IMR-90 (cell line): ENCODE measurements at regions not wholly inside any gene's neighbourhood (a gene's known extent, or its start where the extent isn't known, plus 50 kb on each side); places are given as distances from the start of the nearest gene placed in this dataset.
A peak's percentile ranks its signal among the peaks of the same experiment; 100 is the strongest.

Experiments
- ATAC-seq: fragments of 200-7000 bp; cut with Tn5 transposase; 2 replicates; pipeline ENCODE4 v1.9.1; 2020; ENCODE audit warnings: low read depth, mild to moderate bottlenecking, moderate library complexity
- BruUV-seq: library from RNA; stranded (reverse); fragments of 400-500 nt; replicated peaks from 2 replicates; lab custom pipeline; 2021; lab: Mats Ljungman, UMichigan
- CTCF ChIA-PET: fragments of 300-600 bp; formaldehyde crosslinking; extraction: SDS; loops from one replicate; lab custom pipeline; 2021; ENCODE audit warnings: antibody characterized with exemption; lab: Yijun Ruan, JAX
- POLR2A ChIA-PET: fragments of 300-600 bp; sonication (Branson Sonifier 250); formaldehyde crosslinking; loops from one replicate; lab custom pipeline; 2022; ENCODE audit warnings: antibody characterized with exemption; ENCODE audit not compliant: unreplicated experiment; lab: Charles Lee
- DNase-seq: peaks from one replicate; pipeline ENCODE4 v3.0.0; 2013
- H2AFZ ChIP-seq: replicated peaks from 2 replicates; pipeline ENCODE3; 2013; ENCODE audit warnings: low read length, mild to moderate bottlenecking; ENCODE audit not compliant: poor library complexity
- H2AK5ac ChIP-seq: 2 replicates; pipeline ENCODE4 v1.6.1; 2013; ENCODE audit warnings: low read depth, low read length, inconsistent platforms
- H2AK9ac ChIP-seq: replicated peaks from 2 replicates; pipeline ENCODE3; 2013; ENCODE audit warnings: mild to moderate bottlenecking, low read depth, low read length, moderate library complexity; ENCODE audit not compliant: poor library complexity
- H2BK120ac ChIP-seq: 2 replicates; pipeline ENCODE4 v1.6.1; 2013; ENCODE audit warnings: low read depth, low read length, inconsistent platforms
- H2BK15ac ChIP-seq: 3 replicates; pipeline ENCODE4 v1.6.1; 2013; ENCODE audit warnings: low read depth, low read length, inconsistent platforms
- H2BK20ac ChIP-seq: 2 replicates; pipeline ENCODE4 v1.6.1; 2013; ENCODE audit warnings: low read depth, mild to moderate bottlenecking, inconsistent platforms, low read length, moderate library complexity
- H2BK5ac ChIP-seq: 2 replicates; pipeline ENCODE4 v1.6.1; 2013; ENCODE audit warnings: mild to moderate bottlenecking, low read depth, low read length, inconsistent platforms; ENCODE audit not compliant: poor library complexity, severe bottlenecking
- H3K14ac ChIP-seq: replicated peaks from 2 replicates; pipeline ENCODE4 v1.6.1; 2013; ENCODE audit warnings: low read depth, low read length, inconsistent platforms
- H3K18ac ChIP-seq: 2 replicates; pipeline ENCODE4 v1.6.1; 2013; ENCODE audit warnings: low read depth, low read length, control low read depth
- H3K23ac ChIP-seq: 2 replicates; pipeline ENCODE4 v1.6.1; 2013; ENCODE audit warnings: low read depth, low read length, inconsistent platforms
- H3K27ac ChIP-seq: 2 replicates; pipeline ENCODE4 v1.5.1; 2013; ENCODE audit warnings: mild to moderate bottlenecking, control low read depth, low read length; ENCODE audit not compliant: insufficient read depth
- H3K27me3 ChIP-seq: 2 replicates; pipeline ENCODE4 v1.6.1; 2013; ENCODE audit warnings: low read length; ENCODE audit not compliant: control insufficient read depth, insufficient read depth
- H3K36me3 ChIP-seq: 2 replicates; pipeline ENCODE4 v1.6.1; 2013; ENCODE audit warnings: low read length, mixed read lengths; ENCODE audit not compliant: control insufficient read depth, insufficient read depth
- H3K4ac ChIP-seq: 2 replicates; pipeline ENCODE4 v1.6.1; 2013; ENCODE audit warnings: low read depth, low read length, inconsistent platforms
- H3K4me1 ChIP-seq: 2 replicates; pipeline ENCODE4 v1.6.1; 2013; ENCODE audit warnings: low read length, mixed read lengths; ENCODE audit not compliant: control insufficient read depth, insufficient read depth
- H3K4me2 ChIP-seq: 2 replicates; pipeline ENCODE4 v1.6.1; 2013; ENCODE audit warnings: low read depth, mild to moderate bottlenecking, control low read depth, low read length, moderate library complexity
- H3K4me3 ChIP-seq: 2 replicates; pipeline ENCODE4 v1.5.1; 2013; ENCODE audit warnings: low read depth, mild to moderate bottlenecking, control low read depth, low read length, moderate library complexity; ENCODE audit not compliant: insufficient read depth
- H3K56ac ChIP-seq: 2 replicates; pipeline ENCODE4 v1.6.1; 2013; ENCODE audit warnings: low read length, inconsistent platforms; ENCODE audit not compliant: insufficient read depth; ENCODE audit errors: extremely low read depth
- H3K79me1 ChIP-seq, 2 experiments: 2 replicates each; pipeline ENCODE4 v1.6.1; 2013; ENCODE audit warnings: low read length in 2 of 2, inconsistent platforms in 1 of 2, low read depth in 1 of 2
- H3K9ac ChIP-seq: 2 replicates; pipeline ENCODE4 v1.6.1; 2013; ENCODE audit warnings: low read depth, low read length, control low read depth
- H3K9me1 ChIP-seq: 2 replicates; pipeline ENCODE4 v1.6.1; 2013; ENCODE audit warnings: low read length, inconsistent platforms; ENCODE audit not compliant: insufficient read depth
- H3K9me3 ChIP-seq: 2 replicates; pipeline ENCODE4 v1.6.1; 2013; ENCODE audit warnings: low read length; ENCODE audit not compliant: control insufficient read depth, insufficient read depth
- H4K20me1 ChIP-seq: 2 replicates; pipeline ENCODE4 v1.6.1; 2013; ENCODE audit warnings: low read length, inconsistent platforms; ENCODE audit not compliant: insufficient read depth
- H4K5ac ChIP-seq: 2 replicates; pipeline ENCODE4 v1.6.1; 2013; ENCODE audit warnings: mild to moderate bottlenecking, low read depth, low read length, control low read depth
- H4K8ac ChIP-seq, 2 experiments: 2 replicates each; pipeline ENCODE4 v1.6.1; 2013; ENCODE audit warnings: low read depth in 2 of 2, low read length in 2 of 2, control low read depth in 1 of 2, inconsistent platforms in 1 of 2
- H4K91ac ChIP-seq: 2 replicates; pipeline ENCODE4 v1.6.1; 2013; ENCODE audit warnings: low read depth, low read length, inconsistent platforms; ENCODE audit not compliant: insufficient read depth
- NFE2L2 ChIP-seq: fragments of 150-350 bp; IDR thresholded peaks from 2 replicates; pipeline ENCODE4 v1.6.1; 2016; ENCODE audit warnings: low read depth, mild to moderate bottlenecking, low read length
- POLR2A ChIP-seq: IDR thresholded peaks from 2 replicates; pipeline ENCODE4 v1.6.1; 2012; ENCODE audit warnings: mild to moderate bottlenecking, low read depth, low read length
- SMC3 ChIP-seq: fragments of 150-350 bp; IDR thresholded peaks from 2 replicates; pipeline ENCODE4 v1.6.1; 2016; ENCODE audit warnings: low read depth, mild to moderate bottlenecking, antibody characterized with exemption, low read length, moderate library complexity
- WGBS, 2 experiments: methylation state at CpG; one replicate each; pipeline versions ENCODE4 v1.1.5 to v1.1.7; 2013; ENCODE audit warnings: missing lambda C conversion rate in 2 of 2; ENCODE audit not compliant: insufficient read length in 1 of 2; ENCODE audit errors: extremely low coverage in 2 of 2; 5-methylcytosine and 5-hydroxymethylcytosine counted together
- dilution Hi-C: fragments of 300-500 bp; cut with HindIII; formaldehyde crosslinking; loops from one replicate; pipeline ENCODE4 v1.14.3; 2018; ENCODE audit warnings: low sequenced_read_pairs; ENCODE audit not compliant: unreplicated experiment
- in situ Hi-C: fragments of 300-500 bp; cut with MboI; formaldehyde crosslinking; loops from 3 replicates; pipeline ENCODE4 v1.14.3; 2019; ENCODE audit warnings: low sequenced_read_pairs, inconsistent platforms, mixed read lengths
- intact Hi-C: fragments of 100-400 bp; cut with micrococcal nuclease; formaldehyde crosslinking; loops from 2 replicates; pipeline ENCODE4 v1.10.0; 2022

DNA sequence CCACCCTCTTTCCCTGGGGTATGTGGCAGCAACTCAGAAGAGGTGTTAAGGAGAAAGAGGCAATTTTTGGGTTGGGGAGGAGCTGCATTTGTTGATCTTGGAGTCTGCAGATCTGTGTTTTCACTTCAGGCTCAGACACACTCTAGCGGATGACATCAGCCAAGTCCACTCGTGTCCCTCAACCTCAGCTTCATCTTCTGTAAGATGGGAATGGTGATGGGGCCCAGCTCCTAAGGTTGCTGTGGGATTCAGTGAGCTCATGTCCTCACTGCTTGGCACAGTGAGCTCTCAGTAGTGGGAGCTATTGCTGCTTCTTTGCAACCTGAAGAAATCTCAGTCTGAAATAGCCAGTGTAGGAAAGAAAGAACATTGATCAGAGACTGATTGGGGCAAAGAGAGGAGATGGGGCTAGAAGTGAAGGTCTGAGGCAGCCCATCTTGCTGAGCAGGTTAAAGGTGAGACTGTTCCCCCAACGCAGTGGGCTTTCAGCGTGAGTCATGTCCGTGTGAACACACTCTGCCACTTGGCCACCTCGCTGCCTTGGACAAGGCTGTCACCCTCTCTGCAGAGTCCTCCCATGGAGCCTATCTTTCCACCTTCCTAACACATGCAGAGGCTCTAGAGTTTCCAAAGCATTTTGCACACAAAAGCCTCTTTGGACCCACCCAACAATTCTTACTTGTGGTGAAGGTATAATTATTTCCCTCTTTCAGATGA, 56.0 kb upstream of the CITED4 start:
- DNase-seq (no peak), ATAC-seq (no peak)
- Histone ChIP-seq H3K4me1 (no peaks in the 10 kb centered on the region), H3K9me3 (no peaks in the 10 kb centered on the region), H3K4ac (no peak overlapping the region), H2BK20ac (no peak overlapping the region), H2BK5ac (no peak overlapping the region), H2BK120ac (no peak overlapping the region), H3K4me3 (no peak overlapping the region), H3K9ac (no peak overlapping the region), H3K56ac (no peak overlapping the region), H3K79me1 (no peaks in the 10 kb centered on the region), H4K20me1 (no peaks in the 10 kb centered on the region), H3K4me2 (no peak overlapping the region), H3K36me3 (no peaks in the 10 kb centered on the region), H3K23ac (no peak overlapping the region), H3K18ac (no peak overlapping the region), H3K9me1 (no peaks in the 10 kb centered on the region), H3K14ac (no peak overlapping the region), H4K8ac (no peak overlapping the region), H3K27me3 (peaks cover 10% of the 10 kb centered on the region), H2AK5ac (no peak overlapping the region), H4K5ac (no peak overlapping the region), H2BK15ac (no peak overlapping the region), H4K91ac (no peak overlapping the region), H3K27ac (no peak overlapping the region), H2AFZ (peak overlapping the region; percentile 56), H2AK9ac (peak overlapping the region; percentile 65)
- in situ Hi-C loops: no loop called here
- ChIA-PET POLR2A (no interaction called here), CTCF (no interaction called here)
- intact Hi-C loops: no loop called here
- WGBS, 2 experiments: 70% methylated on average over 4 of the region's 6 CpGs; no CpG with 5 or more reads in 1 of the 2 experiments
- dilution Hi-C loops: no loop called here
- no TSS peak for BruUV-seq
- no peak for TF ChIP-seq SMC3
- no peak for TF ChIP-seq POLR2A
- TF ChIP-seq NFE2L2: no peak
